ENCODE measurements at regions not wholly inside any gene's neighbourhood (a gene's known extent, or its start where the extent isn't known, plus 50 kb on each side); places are given as distances from the start of the nearest gene placed in this dataset.

- TF ChIP-seq CTCF (IDR thresholded peaks at IDR 0.05; ENCODE audit: insufficient read depth, low read length) (no peak), POLR2AphosphoS5 (IDR thresholded peaks at IDR 0.05; ENCODE audit: low read depth) (no peak), GABPA (IDR thresholded peaks at IDR 0.05; ENCODE audit: low read depth) (no peak), REST (IDR thresholded peaks at IDR 0.05; ENCODE audit: insufficient replicate concordance, low read depth) (no peak)
Measured at GRCh38 chr3:127035677-127036076, 52.8 kb downstream of the PLXNA1 start.
